Hepatocyte (in vitro differentiated cells): ENCODE measurements at regions not wholly inside any gene's neighbourhood (a gene's known extent, or its start where the extent isn't known, plus 50 kb on each side); places are given as distances from the start of the nearest gene placed in this dataset.

ENCODE experiments used
- DNase-seq: peaks from one replicate; pipeline ENCODE4 v3.0.0-alpha.2; 2016; ENCODE audit warnings: low spot score
- H2AFZ ChIP-seq: fragments of 200-600 bp; sonication (generic); 2 replicates; pipeline ENCODE4 v1.6.0; 2016; ENCODE audit warnings: antibody characterized with exemption, mild to moderate bottlenecking
- H3K27ac ChIP-seq: fragments of 200-600 bp; sonication (generic); 2 replicates; pipeline ENCODE4 v1.5.1; 2016; ENCODE audit warnings: mild to moderate bottlenecking
- H3K27me3 ChIP-seq: fragments of 200-600 bp; sonication (generic); 2 replicates; pipeline ENCODE4 v1.6.1; 2016
- H3K36me3 ChIP-seq: fragments of 200-600 bp; sonication (generic); replicated peaks from 2 replicates; pipeline ENCODE4 v1.5.1; 2016; ENCODE audit warnings: low read depth; ENCODE audit not compliant: insufficient read depth
- H3K4me1 ChIP-seq: fragments of 200-600 bp; sonication (generic); 2 replicates; pipeline ENCODE4 v1.5.1; 2016; ENCODE audit warnings: mild to moderate bottlenecking, moderate library complexity; ENCODE audit not compliant: insufficient read depth
- H3K4me2 ChIP-seq: fragments of 200-600 bp; sonication (generic); 2 replicates; pipeline ENCODE4 v1.6.0; 2016
- H3K4me3 ChIP-seq: fragments of 200-600 bp; sonication (generic); 2 replicates; pipeline ENCODE4 v1.5.1; 2016; ENCODE audit warnings: mild to moderate bottlenecking
- H3K79me2 ChIP-seq: fragments of 200-600 bp; sonication (generic); 2 replicates; pipeline ENCODE4 v1.6.0; 2017; ENCODE audit warnings: mild to moderate bottlenecking
- H3K9me2 ChIP-seq: fragments of 200-600 bp; sonication (generic); replicated peaks from 2 replicates; pipeline ENCODE4 v1.6.0; 2017; ENCODE audit warnings: mild to moderate bottlenecking; ENCODE audit not compliant: insufficient read depth
- H3K9me3 ChIP-seq: fragments of 200-600 bp; sonication (generic); 2 replicates; pipeline ENCODE4 v1.5.1; 2016; ENCODE audit warnings: low read depth, mild to moderate bottlenecking
- H4K20me1 ChIP-seq: fragments of 200-600 bp; sonication (generic); 2 replicates; pipeline ENCODE4 v1.6.0; 2016; ENCODE audit warnings: mild to moderate bottlenecking; ENCODE audit not compliant: insufficient read depth, poor library complexity, severe bottlenecking
- CTCF ChIP-seq: fragments of 200-600 bp; sonication (generic); IDR thresholded peaks from 2 replicates; pipeline ENCODE4 v1.5.1; 2016; ENCODE audit warnings: antibody characterized with exemption, mild to moderate bottlenecking; ENCODE audit not compliant: poor library complexity
- EZH2 ChIP-seq: fragments of 200-600 bp; sonication (generic); IDR thresholded peaks from 2 replicates; pipeline ENCODE4 v1.6.1; 2016; ENCODE audit warnings: antibody characterized with exemption, mild to moderate bottlenecking, borderline replicate concordance
- EZH2phosphoT487 ChIP-seq: fragments of 200-600 bp; sonication (generic); IDR thresholded peaks from one replicate; pipeline ENCODE4 v1.6.1; 2018; ENCODE audit warnings: antibody characterized with exemption, mild to moderate bottlenecking, low read depth, moderate library complexity; ENCODE audit not compliant: unreplicated experiment, severe bottlenecking
- WGBS: methylation state at CpG from one replicate; pipeline ENCODE4 v1.1.6; 2016; ENCODE audit warnings: low lambda C conversion rate; ENCODE audit errors: missing lambda C conversion rate; 5-methylcytosine and 5-hydroxymethylcytosine counted together

GRCh38 chr7:46468753-46469356, 547.8 kb upstream of the IGFBP3 start:
- H3K9me3 ChIP-seq = peaks cover 20% of the 10 kb centered on the region
- H3K36me3 ChIP-seq = no peaks in the 10 kb centered on the region
- no peaks in the 10 kb centered on the region for H4K20me1 ChIP-seq
- DNase-seq = peak; percentile 16
- WGBS = 81% methylated on average over 6 of the region's 6 CpGs
- no peak overlapping the region for H3K27ac ChIP-seq
- H3K4me2 ChIP-seq = no peak overlapping the region
- no peaks in the 10 kb centered on the region for H3K27me3 ChIP-seq
- no peak overlapping the region for H3K4me3 ChIP-seq
- no peaks in the 10 kb centered on the region for H3K4me1 ChIP-seq
- H2AFZ ChIP-seq = no peak overlapping the region
- H3K79me2 ChIP-seq = no peaks in the 10 kb centered on the region
- H3K9me2 ChIP-seq = no peaks in the 10 kb centered on the region
- TF ChIP-seq CTCF (no peak), EZH2phosphoT487 (no peak), EZH2 (no peak)

- Histone ChIP-seq H3K79me2 (no peaks in the 10 kb centered on the region), H3K9me2 (no peaks in the 10 kb centered on the region), H3K4me3 (no peak overlapping the region), H3K4me2 (no peak overlapping the region), H3K36me3 (no peaks in the 10 kb centered on the region), H3K9me3 (peaks cover 7% of the 10 kb centered on the region), H3K4me1 (no peaks in the 10 kb centered on the region), H2AFZ (no peak overlapping the region), H3K27ac (no peak overlapping the region), H4K20me1 (no peaks in the 10 kb centered on the region), H3K27me3 (no peaks in the 10 kb centered on the region)
- DNase-seq = no peak
- TF ChIP-seq EZH2 (no peak), CTCF (no peak), EZH2phosphoT487 (no peak)
Measured at GRCh38 chr7:46463170-46463569, 542.1 kb upstream of the IGFBP3 start.

GRCh38 chr7:46461334-46461777, 540.3 kb upstream of the IGFBP3 start:
- Histone ChIP-seq H3K36me3 (no peaks in the 10 kb centered on the region), H3K4me2 (no peak overlapping the region), H3K4me3 (no peak overlapping the region), H3K9me2 (no peaks in the 10 kb centered on the region), H3K9me3 (no peaks in the 10 kb centered on the region), H2AFZ (no peak overlapping the region), H3K79me2 (no peaks in the 10 kb centered on the region), H3K27me3 (no peaks in the 10 kb centered on the region), H3K27ac (peak overlapping the region; percentile 81), H4K20me1 (no peaks in the 10 kb centered on the region), H3K4me1 (no peaks in the 10 kb centered on the region)
- peak; percentile 40 for DNase-seq
- WGBS = 37% methylated on average over 3 of the region's 3 CpGs
- TF ChIP-seq EZH2 (no peak), EZH2phosphoT487 (no peak), CTCF (no peak)
